Activated T-cell treated with anti-CD3 and anti-CD28 coated beads, Interleukin-2, amount 50 U/mL, for 1 hour (primary cell): ENCODE measurements at regions not wholly inside any gene's neighbourhood (a gene's known extent, or its start where the extent isn't known, plus 50 kb on each side); places are given as distances from the start of the nearest gene placed in this dataset.

Source experiments
- DNase-seq: peaks from one replicate; pipeline ENCODE4 v3.0.0-alpha.2; 2020

- no peak for DNase-seq
These were observed 401.0 kb upstream of the EEF2KMT start for GRCh38 chr16:5498562-5498961.

- no peak for DNase-seq
These were observed 398.4 kb upstream of the EEF2KMT start for GRCh38 chr16:5496013-5496412.

- no peak for DNase-seq
These were observed 392.9 kb upstream of the EEF2KMT start for GRCh38 chr16:5490499-5490898.

- DNase-seq = no peak
These were observed 391.0 kb upstream of the EEF2KMT start for GRCh38 chr16:5488581-5488980.

GRCh38 chr16:5487728-5488127, 390.1 kb upstream of the EEF2KMT start:
- no peak for DNase-seq

- no peak for DNase-seq
These were observed 384.7 kb upstream of the EEF2KMT start for GRCh38 chr16:5482256-5482655.

GRCh38 chr16:5480431-5481195, 383.0 kb upstream of the EEF2KMT start:
- DNase-seq = no peak

- DNase-seq = no peak
These were observed 382.3 kb upstream of the EEF2KMT start for GRCh38 chr16:5479926-5480325.

- no peak for DNase-seq
These were observed 380.4 kb upstream of the EEF2KMT start for GRCh38 chr16:5478036-5478435.

GRCh38 chr16:5477251-5477650, 379.7 kb upstream of the EEF2KMT start:
- DNase-seq = no peak

- no peak for DNase-seq
These were observed 375.0 kb upstream of the EEF2KMT start for GRCh38 chr16:5472552-5472951.

- DNase-seq = no peak
These were observed 370.9 kb upstream of the EEF2KMT start for GRCh38 chr16:5468488-5468887.

- no peak for DNase-seq
These were observed 370.0 kb upstream of the EEF2KMT start for GRCh38 chr16:5467552-5467951.

- DNase-seq = no peak
These were observed 369.0 kb upstream of the EEF2KMT start for GRCh38 chr16:5466551-5466950.

GRCh38 chr16:5465714-5466113, 368.1 kb upstream of the EEF2KMT start:
- no peak for DNase-seq

GRCh38 chr16:5463820-5464219, 366.2 kb upstream of the EEF2KMT start:
- DNase-seq = no peak

- DNase-seq = no peak
These were observed 364.0 kb upstream of the EEF2KMT start for GRCh38 chr16:5461574-5461973.

GRCh38 chr16:5461141-5461540, 363.5 kb upstream of the EEF2KMT start:
- DNase-seq = no peak

GRCh38 chr16:5460701-5461100, 363.1 kb upstream of the EEF2KMT start:
- DNase-seq = no peak

GRCh38 chr16:5459863-5460262, 362.3 kb upstream of the EEF2KMT start:
- DNase-seq = no peak

- no peak for DNase-seq
These were observed 357.5 kb upstream of the EEF2KMT start for GRCh38 chr16:5455110-5455509.

GRCh38 chr16:5454349-5454748, 356.8 kb upstream of the EEF2KMT start:
- no peak for DNase-seq

- no peak for DNase-seq
These were observed 354.0 kb upstream of the EEF2KMT start for GRCh38 chr16:5451641-5452040.

GRCh38 chr16:5450409-5451104, 353.0 kb upstream of the EEF2KMT start:
- DNase-seq = no peak

- DNase-seq = no peak
These were observed 352.3 kb upstream of the EEF2KMT start for GRCh38 chr16:5449901-5450300.
